ENCODE measurements at regions not wholly inside any gene's neighbourhood (a gene's known extent, or its start where the extent isn't known, plus 50 kb on each side); places are given as distances from the start of the nearest gene placed in this dataset.

GRCh38 chr12:88338486-88338885 lies 196.4 kb downstream of the TMTC3 start:
- POLR2A ChIA-PET: no interaction called here
- peaks cover 15% of the 10 kb centered on the region for H3K4me1 Mint-ChIP-seq (ENCODE audit: low read depth, unreplicated experiment)
- no peak overlapping the region for H3K27ac Mint-ChIP-seq (ENCODE audit: unreplicated experiment)
- TF ChIP-seq, protein P1, sequence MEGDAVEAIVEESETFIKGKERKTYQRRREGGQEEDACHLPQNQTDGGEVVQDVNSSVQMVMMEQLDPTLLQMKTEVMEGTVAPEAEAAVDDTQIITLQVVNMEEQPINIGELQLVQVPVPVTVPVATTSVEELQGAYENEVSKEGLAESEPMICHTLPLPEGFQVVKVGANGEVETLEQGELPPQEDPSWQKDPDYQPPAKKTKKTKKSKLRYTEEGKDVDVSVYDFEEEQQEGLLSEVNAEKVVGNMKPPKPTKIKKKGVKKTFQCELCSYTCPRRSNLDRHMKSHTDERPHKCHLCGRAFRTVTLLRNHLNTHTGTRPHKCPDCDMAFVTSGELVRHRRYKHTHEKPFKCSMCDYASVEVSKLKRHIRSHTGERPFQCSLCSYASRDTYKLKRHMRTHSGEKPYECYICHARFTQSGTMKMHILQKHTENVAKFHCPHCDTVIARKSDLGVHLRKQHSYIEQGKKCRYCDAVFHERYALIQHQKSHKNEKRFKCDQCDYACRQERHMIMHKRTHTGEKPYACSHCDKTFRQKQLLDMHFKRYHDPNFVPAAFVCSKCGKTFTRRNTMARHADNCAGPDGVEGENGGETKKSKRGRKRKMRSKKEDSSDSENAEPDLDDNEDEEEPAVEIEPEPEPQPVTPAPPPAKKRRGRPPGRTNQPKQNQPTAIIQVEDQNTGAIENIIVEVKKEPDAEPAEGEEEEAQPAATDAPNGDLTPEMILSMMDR (IDR thresholded peaks at IDR 0.05; ENCODE audit: insufficient read depth in 1 of 2, low read depth in 1 of 2, low read length in 1 of 2, severe bottlenecking in 1 of 2, unreplicated experiment in 1 of 2): no peak
- DNase-seq: no peak
- BruUV-seq (replicated peaks): no TSS peak
- intact Hi-C loops (cut with micrococcal nuclease; ENCODE audit: unreplicated experiment): loop anchor here (5.0 kb wide), 1 partner anchor 779 kb away; no protein-coding TSS in a partner anchor
- Histone ChIP-seq H3K36me3 (ENCODE audit: control insufficient read depth, insufficient read depth, low read length) (no peaks in the 10 kb centered on the region), H3K9me3 (no peaks in the 10 kb centered on the region), H3K4me3 (ENCODE audit: low read depth, low read length) (no peak overlapping the region), H3K27me3 (replicated peaks; ENCODE audit: control insufficient read depth, insufficient read depth, low read length) (no peaks in the 10 kb centered on the region), H3K4me1 (no peaks in the 10 kb centered on the region)
- H3K36me3 Mint-ChIP-seq (ENCODE audit: insufficient read depth, unreplicated experiment): no peaks in the 10 kb centered on the region
- CTCF ChIA-PET: no interaction called here
- H3K9me3 Mint-ChIP-seq (ENCODE audit: unreplicated experiment): no peaks in the 10 kb centered on the region
- no peaks in the 10 kb centered on the region for H3K27me3 Mint-ChIP-seq (ENCODE audit: insufficient read depth, unreplicated experiment)
- no peak overlapping the region for H3K4me3 Mint-ChIP-seq (ENCODE audit: unreplicated experiment)

GRCh38 chr12:88339254-88339949 lies 197.3 kb downstream of the TMTC3 start:
- DNase-seq: no peak
- intact Hi-C loops (cut with micrococcal nuclease; ENCODE audit: unreplicated experiment): loop anchor here (5.0 kb wide), 1 partner anchor 778 kb away; no protein-coding TSS in a partner anchor
- TF ChIP-seq, protein P1 (IDR thresholded peaks at IDR 0.05; ENCODE audit: insufficient read depth in 1 of 2, low read depth in 1 of 2, low read length in 1 of 2, severe bottlenecking in 1 of 2, unreplicated experiment in 1 of 2): no peak
- Mint-ChIP-seq H3K4me3 (ENCODE audit: unreplicated experiment) (no peak overlapping the region), H3K27me3 (ENCODE audit: insufficient read depth, unreplicated experiment) (no peaks in the 10 kb centered on the region), H3K27ac (ENCODE audit: unreplicated experiment) (no peak overlapping the region), H3K36me3 (ENCODE audit: insufficient read depth, unreplicated experiment) (no peaks in the 10 kb centered on the region), H3K4me1 (ENCODE audit: low read depth, unreplicated experiment) (peaks cover 6% of the 10 kb centered on the region), H3K9me3 (ENCODE audit: unreplicated experiment) (no peaks in the 10 kb centered on the region)
- Histone ChIP-seq H3K4me3 (ENCODE audit: low read depth, low read length) (no peak overlapping the region), H3K27me3 (replicated peaks; ENCODE audit: control insufficient read depth, insufficient read depth, low read length) (no peaks in the 10 kb centered on the region), H3K9me3 (no peaks in the 10 kb centered on the region), H3K36me3 (ENCODE audit: control insufficient read depth, insufficient read depth, low read length) (no peaks in the 10 kb centered on the region), H3K4me1 (no peaks in the 10 kb centered on the region)
- ChIA-PET POLR2A (no interaction called here), CTCF (no interaction called here)
- BruUV-seq (replicated peaks): no TSS peak

- Mint-ChIP-seq H3K9me3 (ENCODE audit: unreplicated experiment) (no peaks in the 10 kb centered on the region), H3K27ac (ENCODE audit: unreplicated experiment) (no peak overlapping the region), H3K27me3 (ENCODE audit: insufficient read depth, unreplicated experiment) (no peaks in the 10 kb centered on the region)
Measured at GRCh38 chr12:88339966-88340365, 197.9 kb downstream of the TMTC3 start.

More at GRCh38 chr12:88339966-88340365, 197.9 kb downstream of the TMTC3 start:
- TF ChIP-seq, protein P1 (IDR thresholded peaks at IDR 0.05; ENCODE audit: insufficient read depth in 1 of 2, low read depth in 1 of 2, low read length in 1 of 2, severe bottlenecking in 1 of 2, unreplicated experiment in 1 of 2): no peak
- no TSS peak for BruUV-seq (replicated peaks)
- DNase-seq: no peak
- H3K4me3 Mint-ChIP-seq (ENCODE audit: unreplicated experiment): no peak overlapping the region
- H3K4me1 Mint-ChIP-seq (ENCODE audit: low read depth, unreplicated experiment): peaks cover 6% of the 10 kb centered on the region
- POLR2A ChIA-PET: no interaction called here
- no peaks in the 10 kb centered on the region for H3K9me3 ChIP-seq
- no peaks in the 10 kb centered on the region for H3K27me3 ChIP-seq (replicated peaks; ENCODE audit: control insufficient read depth, insufficient read depth, low read length)
- CTCF ChIA-PET: no interaction called here
- H3K36me3 Mint-ChIP-seq (ENCODE audit: insufficient read depth, unreplicated experiment): no peaks in the 10 kb centered on the region
- no peaks in the 10 kb centered on the region for H3K36me3 ChIP-seq (ENCODE audit: control insufficient read depth, insufficient read depth, low read length)
- intact Hi-C loops (cut with micrococcal nuclease; ENCODE audit: unreplicated experiment): loop anchor here (5.0 kb wide), 1 partner anchor 777 kb away; no protein-coding TSS in a partner anchor
- no peaks in the 10 kb centered on the region for H3K4me1 ChIP-seq
- no peak overlapping the region for H3K4me3 ChIP-seq (ENCODE audit: low read depth, low read length)
